ENCODE measurements at regions not wholly inside any gene's neighbourhood (a gene's known extent, or its start where the extent isn't known, plus 50 kb on each side); places are given as distances from the start of the nearest gene placed in this dataset.
"Not testable (repeated sequence)": the region's sequence is repeated elsewhere in the genome, so short reads cannot be mapped to it uniquely, and the experiment has no call there.

DNA sequence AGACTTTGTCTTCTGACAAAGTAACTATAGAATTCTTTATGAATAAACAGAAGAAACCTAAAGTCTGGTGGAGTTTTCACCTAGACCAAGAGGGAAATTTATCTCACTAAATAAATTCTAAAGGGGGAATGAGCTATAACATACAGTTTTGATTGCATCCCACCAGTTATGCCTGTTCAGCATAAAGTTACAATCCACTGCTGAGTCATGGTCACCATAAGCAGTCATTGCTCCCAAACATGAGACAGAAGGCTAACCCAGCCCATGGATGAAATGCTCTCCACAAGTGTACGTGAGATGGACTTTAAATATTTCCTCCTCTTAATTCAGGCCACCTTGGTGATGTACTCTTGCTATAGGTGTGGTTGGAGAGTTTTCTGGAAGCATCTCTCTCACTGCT lies 96.7 kb upstream of the CCT8L2 start:
- TF ChIP-seq, protein P1, sequence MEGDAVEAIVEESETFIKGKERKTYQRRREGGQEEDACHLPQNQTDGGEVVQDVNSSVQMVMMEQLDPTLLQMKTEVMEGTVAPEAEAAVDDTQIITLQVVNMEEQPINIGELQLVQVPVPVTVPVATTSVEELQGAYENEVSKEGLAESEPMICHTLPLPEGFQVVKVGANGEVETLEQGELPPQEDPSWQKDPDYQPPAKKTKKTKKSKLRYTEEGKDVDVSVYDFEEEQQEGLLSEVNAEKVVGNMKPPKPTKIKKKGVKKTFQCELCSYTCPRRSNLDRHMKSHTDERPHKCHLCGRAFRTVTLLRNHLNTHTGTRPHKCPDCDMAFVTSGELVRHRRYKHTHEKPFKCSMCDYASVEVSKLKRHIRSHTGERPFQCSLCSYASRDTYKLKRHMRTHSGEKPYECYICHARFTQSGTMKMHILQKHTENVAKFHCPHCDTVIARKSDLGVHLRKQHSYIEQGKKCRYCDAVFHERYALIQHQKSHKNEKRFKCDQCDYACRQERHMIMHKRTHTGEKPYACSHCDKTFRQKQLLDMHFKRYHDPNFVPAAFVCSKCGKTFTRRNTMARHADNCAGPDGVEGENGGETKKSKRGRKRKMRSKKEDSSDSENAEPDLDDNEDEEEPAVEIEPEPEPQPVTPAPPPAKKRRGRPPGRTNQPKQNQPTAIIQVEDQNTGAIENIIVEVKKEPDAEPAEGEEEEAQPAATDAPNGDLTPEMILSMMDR (IDR thresholded peaks at IDR 0.05): not testable (repeated sequence)
- TF ChIP-seq POLR2A (IDR thresholded peaks at IDR 0.05): not testable (repeated sequence)

Measured in right lobe of liver (tissue), 4 donors.